Skeletal muscle satellite cell (primary cell): ENCODE measurements at regions not wholly inside any gene's neighbourhood (a gene's known extent, or its start where the extent isn't known, plus 50 kb on each side); places are given as distances from the start of the nearest gene placed in this dataset.
"Not testable (repeated sequence)": the region's sequence is repeated elsewhere in the genome, so short reads cannot be mapped to it uniquely, and the experiment has no call there.

ENCODE experiments used
- H3K27me3 ChIP-seq: 2 replicates; pipeline ENCODE4 v1.7.0; 2013; ENCODE audit warnings: low read length; ENCODE audit not compliant: control insufficient read depth, insufficient read depth
- H3K36me3 ChIP-seq: 2 replicates; pipeline ENCODE4 v1.7.0; 2013; ENCODE audit warnings: mild to moderate bottlenecking, control low read depth, low read length; ENCODE audit not compliant: insufficient read depth
- H3K4me1 ChIP-seq: 2 replicates; pipeline ENCODE4 v1.7.0; 2013; ENCODE audit warnings: low read length; ENCODE audit not compliant: control insufficient read depth, insufficient read depth
- H3K4me2 ChIP-seq: 2 replicates; pipeline ENCODE4 v1.7.0; 2013; ENCODE audit warnings: mild to moderate bottlenecking, low read length
- H3K4me3 ChIP-seq: 2 replicates; pipeline ENCODE4 v1.7.0; 2013; ENCODE audit warnings: low read length
- H3K9ac ChIP-seq: 2 replicates; pipeline ENCODE4 v1.7.0; 2013; ENCODE audit warnings: mild to moderate bottlenecking, low read depth, low read length, moderate library complexity
- H3K9me3 ChIP-seq: replicated peaks from 2 replicates; pipeline ENCODE4 v1.7.0; 2013; ENCODE audit warnings: mild to moderate bottlenecking, control low read depth, low read length

DNA sequence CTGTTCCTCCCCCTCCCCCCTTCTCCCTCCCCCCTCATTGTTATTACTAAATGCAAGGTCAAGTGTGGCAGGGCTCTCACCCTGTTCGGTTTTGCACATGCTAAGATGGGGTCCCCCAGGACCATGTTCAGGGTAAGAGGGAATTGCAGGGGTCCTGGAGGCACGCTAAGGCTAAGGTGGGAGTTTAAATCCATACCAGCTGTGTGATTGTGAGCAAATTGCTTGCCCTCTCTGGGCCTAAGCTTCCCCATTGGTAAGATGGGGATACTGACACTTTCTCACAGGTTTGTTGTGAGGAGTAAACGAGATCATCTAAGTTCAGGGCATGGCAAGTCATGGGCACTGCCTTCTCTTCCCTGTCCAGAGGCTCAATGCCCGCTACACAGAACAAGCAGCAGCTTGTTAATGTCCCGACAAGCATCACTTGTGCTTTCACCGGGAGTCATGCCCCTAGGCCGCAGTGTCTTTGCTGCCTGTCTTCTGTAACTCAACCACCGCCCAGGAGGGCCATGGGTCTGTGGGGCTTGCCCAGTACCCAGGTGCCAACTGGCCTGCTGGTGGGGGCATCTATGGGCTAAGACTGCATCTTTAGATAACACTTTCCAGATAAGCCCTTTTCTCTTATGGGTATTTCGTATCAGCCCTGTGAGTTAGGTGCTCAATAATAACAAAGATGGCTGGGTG lies 279.1 kb downstream of the MYCN start:
- peaks cover 4% of the 10 kb centered on the region for H3K9me3 ChIP-seq
- H3K4me1 ChIP-seq = peaks cover 9% of the 10 kb centered on the region
- no peaks in the 10 kb centered on the region for H3K36me3 ChIP-seq
- no peaks in the 10 kb centered on the region for H3K27me3 ChIP-seq
- H3K4me2 ChIP-seq = no peak overlapping the region
- no peak overlapping the region for H3K4me3 ChIP-seq
- no peak overlapping the region for H3K9ac ChIP-seq

DNA sequence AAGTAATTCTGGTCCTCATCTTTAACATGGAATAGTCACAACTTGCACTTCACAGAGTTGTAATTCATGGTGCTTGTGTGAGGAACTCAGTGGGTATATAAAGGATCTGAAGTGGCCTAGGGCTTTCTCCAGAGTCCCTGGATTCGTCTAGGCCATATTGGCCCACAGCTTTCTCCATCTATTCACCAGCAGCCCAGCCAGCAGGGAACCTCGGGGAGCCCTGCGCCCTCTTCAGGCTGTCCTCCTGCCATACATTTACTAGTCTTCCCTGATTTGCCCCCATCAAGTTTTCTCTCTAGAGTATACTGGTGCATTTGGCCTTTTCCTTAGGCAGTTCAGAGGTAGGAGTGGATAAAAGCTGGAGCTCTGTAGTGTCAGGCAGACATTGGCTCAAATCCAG lies 278.3 kb downstream of the MYCN start:
- Histone ChIP-seq H3K9me3 (peaks cover 4% of the 10 kb centered on the region), H3K27me3 (no peaks in the 10 kb centered on the region), H3K4me1 (peaks cover 9% of the 10 kb centered on the region), H3K9ac (no peak overlapping the region), H3K36me3 (no peaks in the 10 kb centered on the region), H3K4me3 (no peak overlapping the region), H3K4me2 (no peak overlapping the region)

DNA sequence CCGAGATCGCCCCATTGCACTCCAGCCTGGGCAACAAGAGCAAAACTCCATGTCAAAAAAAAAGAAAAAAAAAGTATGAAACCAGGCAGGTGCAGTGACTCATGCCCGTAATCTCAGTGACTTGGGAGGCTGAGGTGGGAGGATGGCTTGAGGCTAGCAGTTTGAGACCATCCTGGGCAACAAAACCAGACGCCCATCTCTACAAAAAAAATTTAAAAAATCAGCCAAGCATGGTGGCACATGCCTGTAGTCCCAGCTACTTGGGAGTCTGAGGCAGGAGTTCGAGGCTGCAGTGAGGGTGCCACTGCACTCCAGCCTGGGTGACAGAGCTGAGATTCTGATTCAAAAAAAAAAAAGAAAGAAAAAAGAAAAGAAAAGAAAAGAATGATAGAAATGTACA lies 277.8 kb downstream of the MYCN start:
- Histone ChIP-seq H3K27me3 (no peaks in the 10 kb centered on the region), H3K9ac (no peak overlapping the region), H3K36me3 (no peaks in the 10 kb centered on the region), H3K4me1 (peaks cover 9% of the 10 kb centered on the region), H3K4me3 (no peak overlapping the region), H3K4me2 (no peak overlapping the region), H3K9me3 (peaks cover 4% of the 10 kb centered on the region)

DNA sequence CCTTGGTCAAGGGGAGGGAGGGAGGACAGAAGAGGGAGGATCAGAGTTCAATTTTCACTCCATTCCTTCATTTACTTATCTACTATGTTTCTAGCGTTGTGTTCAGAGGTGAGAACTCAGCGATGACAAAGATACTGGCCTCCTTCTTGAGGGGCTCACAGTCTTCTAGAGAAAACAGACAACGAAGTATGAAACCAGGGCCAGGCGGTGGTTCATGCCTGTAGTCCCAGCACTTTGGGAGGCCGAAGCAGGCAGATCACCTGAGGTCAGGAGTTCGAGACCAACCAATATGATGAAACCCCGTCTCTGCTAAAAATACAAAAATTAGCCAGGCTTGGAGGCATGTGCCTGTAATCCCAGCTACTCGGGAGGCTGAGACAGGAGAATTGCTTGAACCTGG lies 277.4 kb downstream of the MYCN start:
- H3K9ac ChIP-seq, H3K4me2 ChIP-seq, H3K9me3 ChIP-seq, H3K4me3 ChIP-seq, H3K36me3 ChIP-seq, H3K27me3 ChIP-seq, H3K4me1 ChIP-seq: not testable (repeated sequence)

DNA sequence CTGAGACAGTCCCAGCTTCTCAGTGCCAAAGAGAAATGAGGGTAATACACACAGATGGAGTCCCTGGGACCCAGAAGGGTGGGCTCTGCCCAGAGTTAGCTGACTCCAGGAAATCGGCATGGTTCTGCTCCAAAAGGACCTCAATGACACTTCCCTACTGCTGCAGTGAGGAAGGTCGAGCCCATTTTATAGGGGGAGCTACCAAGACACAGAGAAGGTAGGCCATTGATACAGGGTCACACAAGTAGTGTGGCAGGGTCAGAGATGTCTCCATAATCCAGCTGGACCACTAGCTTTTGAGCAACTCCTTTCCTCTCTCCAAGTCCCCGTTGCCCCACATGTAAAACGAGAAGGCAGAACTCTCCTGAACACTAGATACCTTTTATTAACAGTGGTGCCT lies 276.9 kb downstream of the MYCN start:
- Histone ChIP-seq H3K9me3 (peaks cover 4% of the 10 kb centered on the region), H3K4me2 (no peak overlapping the region), H3K9ac (no peak overlapping the region), H3K27me3 (no peaks in the 10 kb centered on the region), H3K4me3 (no peak overlapping the region), H3K4me1 (peaks cover 9% of the 10 kb centered on the region), H3K36me3 (no peaks in the 10 kb centered on the region)

DNA sequence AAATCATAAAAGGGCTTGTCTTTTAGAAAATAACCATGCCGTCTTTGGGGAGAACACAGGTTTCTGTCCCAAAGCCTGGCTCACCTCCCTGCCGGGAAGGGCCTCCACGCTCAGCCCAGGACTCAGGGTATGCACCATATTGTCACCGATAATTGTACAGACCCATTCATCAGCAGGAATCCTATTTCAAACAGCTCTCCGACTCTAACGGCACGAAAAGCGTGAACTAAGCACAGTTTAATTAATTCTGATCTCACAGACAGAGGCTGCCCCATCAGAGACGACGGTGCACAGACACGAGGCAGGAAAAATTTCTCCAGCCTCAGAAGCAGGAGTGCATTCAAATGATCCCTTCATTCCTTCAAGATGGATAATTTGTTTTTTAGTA lies 276.2 kb downstream of the MYCN start:
- no peaks in the 10 kb centered on the region for H3K36me3 ChIP-seq
- H3K9me3 ChIP-seq = peaks cover 4% of the 10 kb centered on the region
- no peak overlapping the region for H3K9ac ChIP-seq
- peaks cover 9% of the 10 kb centered on the region for H3K4me1 ChIP-seq
- H3K4me2 ChIP-seq = no peak overlapping the region
- no peaks in the 10 kb centered on the region for H3K27me3 ChIP-seq
- H3K4me3 ChIP-seq = no peak overlapping the region

DNA sequence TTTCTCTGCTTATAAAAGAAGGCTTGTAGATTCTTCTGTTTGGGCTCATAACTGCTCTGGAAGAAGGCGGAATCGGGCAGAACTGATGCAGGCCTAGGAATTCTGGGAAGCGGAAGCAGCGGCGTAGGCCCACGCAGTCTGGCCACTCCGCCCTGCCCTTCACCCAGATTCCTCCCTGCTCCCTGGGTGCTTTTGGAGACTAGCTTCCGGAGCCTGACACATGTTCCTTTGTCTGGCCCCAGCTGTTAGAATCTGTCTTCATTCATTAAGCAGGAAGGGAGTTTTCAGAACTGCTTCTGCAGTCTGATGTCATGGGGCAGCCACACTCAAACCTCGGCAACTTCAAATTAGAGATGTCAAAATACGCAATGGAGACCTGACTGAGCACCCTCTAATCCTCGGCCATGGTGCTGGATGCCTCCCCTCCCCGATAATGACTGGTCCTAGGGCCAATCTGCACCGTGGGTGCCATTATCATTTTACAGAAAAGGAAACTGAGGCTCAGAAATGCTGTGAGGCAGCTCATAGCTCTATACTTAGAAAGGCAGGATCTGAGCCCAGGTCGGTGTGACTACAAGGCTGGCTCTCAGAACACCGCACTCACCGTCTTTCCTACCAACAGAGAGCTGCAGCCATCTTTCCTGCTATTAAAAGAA lies 275.7 kb downstream of the MYCN start:
- no peak overlapping the region for H3K4me3 ChIP-seq
- no peak overlapping the region for H3K9ac ChIP-seq
- no peaks in the 10 kb centered on the region for H3K27me3 ChIP-seq

DNA sequence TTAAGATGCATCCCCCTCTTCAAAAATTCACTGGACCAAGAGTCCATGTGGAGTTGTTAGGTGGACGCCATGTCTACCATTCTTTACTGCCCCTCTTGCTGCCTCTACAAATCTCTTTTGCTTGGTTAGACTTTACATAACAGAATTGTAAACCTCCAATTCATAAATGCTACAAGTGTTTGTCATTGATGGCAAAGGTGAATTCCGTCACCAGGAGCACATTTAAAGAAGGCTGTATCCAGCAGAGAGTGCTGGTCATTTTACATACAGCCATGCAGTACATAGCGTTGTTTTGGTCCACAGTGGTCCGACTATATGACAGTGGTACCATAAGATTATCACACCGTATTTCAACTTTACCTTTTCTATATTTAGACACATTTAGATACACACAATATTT lies 274.5 kb downstream of the MYCN start:
- Histone ChIP-seq H3K36me3 (no peaks in the 10 kb centered on the region), H3K27me3 (no peaks in the 10 kb centered on the region), H3K9me3 (peaks cover 4% of the 10 kb centered on the region), H3K9ac (no peak overlapping the region), H3K4me3 (no peak overlapping the region), H3K4me2 (no peak overlapping the region), H3K4me1 (peaks cover 9% of the 10 kb centered on the region)

More for the DNA sequence above, 275.7 kb downstream of the MYCN start:
- H3K4me1 ChIP-seq = peaks cover 9% of the 10 kb centered on the region
- no peak overlapping the region for H3K4me2 ChIP-seq
- H3K9me3 ChIP-seq = peaks cover 4% of the 10 kb centered on the region
- H3K36me3 ChIP-seq = no peaks in the 10 kb centered on the region

DNA sequence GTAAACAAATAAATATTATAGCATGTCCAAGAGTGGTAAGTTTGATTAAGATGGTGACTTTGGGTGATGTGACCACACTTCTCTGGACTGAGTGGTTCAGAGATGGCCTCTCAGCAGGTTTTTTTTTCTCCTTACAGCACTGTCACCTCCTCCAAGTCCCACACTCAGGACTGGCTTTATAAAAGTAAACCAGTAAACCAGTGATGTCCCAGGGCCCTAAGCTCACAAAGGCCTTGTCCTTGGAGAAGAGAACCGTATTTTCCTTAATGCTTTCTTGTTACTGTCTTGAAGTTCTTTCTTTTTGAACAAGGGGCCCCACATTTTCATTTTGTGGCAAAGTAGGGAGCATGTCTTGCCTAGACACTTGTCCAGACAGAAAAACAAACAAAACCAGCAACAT lies 274.0 kb downstream of the MYCN start:
- Histone ChIP-seq H3K9me3 (peaks cover 2% of the 10 kb centered on the region), H3K9ac (no peak overlapping the region)

DNA sequence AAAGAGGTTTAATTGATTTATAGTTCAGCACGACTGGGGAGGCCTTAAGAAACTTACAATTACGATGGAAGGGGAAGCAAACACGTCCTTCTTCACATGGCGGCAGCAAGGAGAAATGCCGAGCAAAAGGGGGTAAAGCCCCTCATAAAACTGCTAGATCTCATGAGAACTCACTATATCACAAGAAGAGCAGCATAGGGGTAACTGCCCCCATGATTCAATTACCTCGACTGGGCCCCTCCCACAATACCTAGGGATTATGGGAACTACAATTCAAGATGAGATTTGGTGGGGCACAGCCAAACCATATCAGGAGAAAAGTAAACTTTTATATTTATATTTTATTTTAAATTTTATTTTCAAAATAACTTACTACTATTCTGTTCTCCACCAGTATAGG lies 272.0 kb downstream of the MYCN start:
- H3K4me1 ChIP-seq = peaks cover 9% of the 10 kb centered on the region
- peaks cover 3% of the 10 kb centered on the region for H3K9me3 ChIP-seq
- H3K4me3 ChIP-seq = no peak overlapping the region
- no peaks in the 10 kb centered on the region for H3K27me3 ChIP-seq
- H3K36me3 ChIP-seq = no peaks in the 10 kb centered on the region
- H3K9ac ChIP-seq = no peak overlapping the region
- no peak overlapping the region for H3K4me2 ChIP-seq

More for the DNA sequence above, 274.0 kb downstream of the MYCN start:
- H3K27me3 ChIP-seq = no peaks in the 10 kb centered on the region
- peaks cover 9% of the 10 kb centered on the region for H3K4me1 ChIP-seq
- no peaks in the 10 kb centered on the region for H3K36me3 ChIP-seq
- no peak overlapping the region for H3K4me3 ChIP-seq
- H3K4me2 ChIP-seq = no peak overlapping the region

DNA sequence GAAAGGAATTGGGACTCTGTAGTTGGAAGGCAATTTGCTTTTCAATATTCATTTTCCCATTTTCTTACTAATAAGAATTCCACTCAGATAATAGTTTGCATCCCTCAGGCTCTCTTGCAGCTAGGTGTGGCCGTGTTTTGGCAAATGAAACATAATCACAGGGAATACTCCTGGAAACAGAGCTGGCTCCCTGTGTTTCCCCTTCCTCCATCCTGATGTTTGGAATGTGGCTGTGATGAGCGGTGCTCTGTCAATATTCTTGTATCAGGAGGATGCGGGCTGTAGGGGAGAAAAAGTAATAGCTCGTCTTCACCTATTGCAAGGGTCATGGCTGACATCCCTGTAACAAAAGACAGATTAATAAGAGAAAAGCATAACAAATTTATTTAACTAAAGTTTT lies 271.0 kb downstream of the MYCN start:
- Histone ChIP-seq H3K9ac (no peak overlapping the region), H3K4me3 (no peak overlapping the region), H3K9me3 (peaks cover 3% of the 10 kb centered on the region), H3K4me1 (peaks cover 7% of the 10 kb centered on the region), H3K27me3 (no peaks in the 10 kb centered on the region), H3K36me3 (no peaks in the 10 kb centered on the region), H3K4me2 (no peak overlapping the region)

DNA sequence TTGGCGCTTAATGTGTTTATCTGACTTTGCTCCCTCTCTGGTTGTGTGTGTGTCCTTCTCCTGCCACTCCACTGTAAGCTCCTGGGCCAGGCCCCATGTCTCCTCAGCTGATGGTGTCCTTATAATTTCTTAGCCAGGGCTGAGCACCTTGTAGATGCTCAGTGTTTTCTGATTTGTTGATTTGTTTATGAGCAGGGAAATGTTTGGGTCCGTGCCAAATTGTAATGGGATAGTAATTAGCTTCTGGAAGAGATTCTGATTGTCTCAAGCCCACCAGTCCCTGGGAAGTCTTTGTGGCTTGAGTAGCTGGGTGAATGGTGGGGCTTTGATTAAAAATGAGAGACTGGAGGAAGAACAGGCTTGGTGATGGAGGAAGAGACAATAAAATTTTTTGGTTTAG lies 270.5 kb downstream of the MYCN start:
- no peak overlapping the region for H3K9ac ChIP-seq
- no peak overlapping the region for H3K4me3 ChIP-seq
- H3K9me3 ChIP-seq = peaks cover 3% of the 10 kb centered on the region
- no peak overlapping the region for H3K4me2 ChIP-seq
- H3K36me3 ChIP-seq = no peaks in the 10 kb centered on the region
- H3K27me3 ChIP-seq = no peaks in the 10 kb centered on the region
- peaks cover 3% of the 10 kb centered on the region for H3K4me1 ChIP-seq
